Hippocampal formation (tissue), 2 donors: ENCODE measurements at regions not wholly inside any gene's neighbourhood (a gene's known extent, or its start where the extent isn't known, plus 50 kb on each side); places are given as distances from the start of the nearest gene placed in this dataset.

Experiments
- DNase-seq, 2 donors: peaks; one replicate each; lab custom pipeline; 2025; lab: John Stamatoyannopoulos, UW

- DNase-seq = no peak
Measured at GRCh38 chr2:3062476-3063260, 314.9 kb downstream of the EIPR1 start.

- no peak for DNase-seq
Measured at GRCh38 chr2:3060049-3060448, 317.6 kb downstream of the EIPR1 start.

GRCh38 chr2:3059141-3059925 is 318.3 kb downstream of the EIPR1 start:
- DNase-seq = no peak

GRCh38 chr2:3054066-3054465 is 323.6 kb downstream of the EIPR1 start:
- DNase-seq = no peak

- no peak for DNase-seq
Measured at GRCh38 chr2:3051266-3051665, 326.4 kb downstream of the EIPR1 start.

GRCh38 chr2:3046170-3046865 is 331.3 kb downstream of the EIPR1 start:
- DNase-seq = no peak

- DNase-seq = no peak
Measured at GRCh38 chr2:3045318-3045921, 332.2 kb downstream of the EIPR1 start.

GRCh38 chr2:3044587-3045317 is 332.9 kb downstream of the EIPR1 start:
- DNase-seq = no peak

- DNase-seq = no peak
Measured at GRCh38 chr2:3043726-3044125, 333.9 kb downstream of the EIPR1 start.

- no peak for DNase-seq
Measured at GRCh38 chr2:3042601-3043585, 334.7 kb downstream of the EIPR1 start.

- no peak for DNase-seq
Measured at GRCh38 chr2:3041841-3042600, 335.6 kb downstream of the EIPR1 start.

- DNase-seq = no peak
Measured at GRCh38 chr2:3041246-3041645, 336.4 kb downstream of the EIPR1 start.

- no peak for DNase-seq
Measured at GRCh38 chr2:3040496-3041140, 337.0 kb downstream of the EIPR1 start.

- no peak for DNase-seq
Measured at GRCh38 chr2:3040066-3040428, 337.6 kb downstream of the EIPR1 start.

- no peak for DNase-seq
Measured at GRCh38 chr2:3039188-3040065, 338.2 kb downstream of the EIPR1 start.

GRCh38 chr2:3038636-3039035 is 339.0 kb downstream of the EIPR1 start:
- DNase-seq = no peak

- no peak for DNase-seq
Measured at GRCh38 chr2:3037196-3038194, 340.1 kb downstream of the EIPR1 start.
